ENCODE measurements at regions not wholly inside any gene's neighbourhood (a gene's known extent, or its start where the extent isn't known, plus 50 kb on each side); places are given as distances from the start of the nearest gene placed in this dataset.

GRCh38 chr7:45367026-45367425 is 207.1 kb upstream of the ADCY1 start:
- no peak overlapping the region for H3K27ac Mint-ChIP-seq
- Histone ChIP-seq H3K27me3 (ENCODE audit: control insufficient read depth, insufficient read depth, low read length) (peaks cover 3% of the 10 kb centered on the region), H3K4me1 (ENCODE audit: control insufficient read depth, insufficient read depth, low read length) (no peaks in the 10 kb centered on the region), H3K4me3 (ENCODE audit: low read length) (no peak overlapping the region), H3K9me3 (ENCODE audit: control insufficient read depth, insufficient read depth, low read length) (no peaks in the 10 kb centered on the region), H3K27ac (ENCODE audit: low read length) (no peak overlapping the region), H3K36me3 (ENCODE audit: control insufficient read depth, insufficient read depth, low read length) (no peaks in the 10 kb centered on the region)
- 82% methylated on average over 5 of the region's 5 CpGs for WGBS (ENCODE audit: insufficient coverage)
- peaks cover 0 to 2% of the 10 kb centered on the region in 2 donors for H3K9me3 Mint-ChIP-seq
- TF ChIP-seq CTCF (IDR thresholded peaks at IDR 0.05) = no peak
- peaks cover 11 to 16% of the 10 kb centered on the region in 2 donors for H3K27me3 Mint-ChIP-seq (ENCODE audit: low read depth in 2 of 2)
- no peak overlapping the region for H3K4me3 Mint-ChIP-seq
- DNase-seq (no peak), ATAC-seq (no peak)
- no peaks in the 10 kb centered on the region for H3K36me3 Mint-ChIP-seq
- intact Hi-C loops (cut with micrococcal nuclease) = no loop called here
- H3K4me1 Mint-ChIP-seq = no peaks in the 10 kb centered on the region

GRCh38 chr7:45368129-45368807 is 205.9 kb upstream of the ADCY1 start:
- H3K36me3 Mint-ChIP-seq = no peaks in the 10 kb centered on the region
- no peak overlapping the region for H3K27ac ChIP-seq (ENCODE audit: low read length)
- H3K4me1 ChIP-seq (ENCODE audit: control insufficient read depth, insufficient read depth, low read length) = no peaks in the 10 kb centered on the region
- H3K4me3 Mint-ChIP-seq = no peak overlapping the region
- intact Hi-C loops (cut with micrococcal nuclease) = no loop called here
- peaks cover 0 to 2% of the 10 kb centered on the region in 2 donors for H3K9me3 Mint-ChIP-seq
- H3K4me3 ChIP-seq (ENCODE audit: low read length) = no peak overlapping the region
- no peak for TF ChIP-seq CTCF (IDR thresholded peaks at IDR 0.05)
- ATAC-seq (no peak), DNase-seq (no peak)
- no peaks in the 10 kb centered on the region for H3K9me3 ChIP-seq (ENCODE audit: control insufficient read depth, insufficient read depth, low read length)
- peaks cover 11% of the 10 kb centered on the region in 2 donors for H3K27me3 Mint-ChIP-seq (ENCODE audit: low read depth in 2 of 2)
- H3K36me3 ChIP-seq (ENCODE audit: control insufficient read depth, insufficient read depth, low read length) = no peaks in the 10 kb centered on the region
- H3K4me1 Mint-ChIP-seq = no peaks in the 10 kb centered on the region
- no peak overlapping the region for H3K27ac Mint-ChIP-seq
- peaks cover 3% of the 10 kb centered on the region for H3K27me3 ChIP-seq (ENCODE audit: control insufficient read depth, insufficient read depth, low read length)

- Mint-ChIP-seq H3K9me3 (no peaks in the 10 kb centered on the region), H3K4me1 (no peaks in the 10 kb centered on the region), H3K27me3 (ENCODE audit: low read depth in 2 of 2) (peaks cover 0 to 7% of the 10 kb centered on the region in 2 donors), H3K27ac (no peak overlapping the region), H3K4me3 (no peak overlapping the region), H3K36me3 (no peaks in the 10 kb centered on the region)
- ATAC-seq (peak in 1 of 3 donors; percentile 17), DNase-seq (no peak)
- 86% methylated on average over 3 of the region's 4 CpGs for WGBS (ENCODE audit: insufficient coverage)
- intact Hi-C loops (cut with micrococcal nuclease) = no loop called here
- Histone ChIP-seq H3K9me3 (ENCODE audit: control insufficient read depth, insufficient read depth, low read length) (no peaks in the 10 kb centered on the region), H3K4me1 (ENCODE audit: control insufficient read depth, insufficient read depth, low read length) (no peaks in the 10 kb centered on the region), H3K36me3 (ENCODE audit: control insufficient read depth, insufficient read depth, low read length) (no peaks in the 10 kb centered on the region), H3K27ac (ENCODE audit: low read length) (no peak overlapping the region), H3K27me3 (ENCODE audit: control insufficient read depth, insufficient read depth, low read length) (no peaks in the 10 kb centered on the region), H3K4me3 (ENCODE audit: low read length) (no peak overlapping the region)
- TF ChIP-seq CTCF (IDR thresholded peaks at IDR 0.05) = no peak
Observed at GRCh38 chr7:45384499-45384898, 189.7 kb upstream of the ADCY1 start.

GRCh38 chr7:45387837-45388236 is 186.3 kb upstream of the ADCY1 start:
- intact Hi-C loops (cut with micrococcal nuclease) = no loop called here
- TF ChIP-seq CTCF (IDR thresholded peaks at IDR 0.05) = no peak
- ATAC-seq (no peak), DNase-seq (no peak)
- Mint-ChIP-seq H3K4me1 (no peaks in the 10 kb centered on the region), H3K9me3 (no peaks in the 10 kb centered on the region), H3K36me3 (no peaks in the 10 kb centered on the region), H3K4me3 (no peak overlapping the region), H3K27ac (no peak overlapping the region), H3K27me3 (ENCODE audit: low read depth in 2 of 2) (peaks cover 0 to 7% of the 10 kb centered on the region in 2 donors)
- Histone ChIP-seq H3K36me3 (ENCODE audit: control insufficient read depth, insufficient read depth, low read length) (no peaks in the 10 kb centered on the region), H3K9me3 (ENCODE audit: control insufficient read depth, insufficient read depth, low read length) (no peaks in the 10 kb centered on the region), H3K27ac (ENCODE audit: low read length) (no peak overlapping the region), H3K4me1 (ENCODE audit: control insufficient read depth, insufficient read depth, low read length) (no peaks in the 10 kb centered on the region), H3K4me3 (ENCODE audit: low read length) (no peak overlapping the region), H3K27me3 (ENCODE audit: control insufficient read depth, insufficient read depth, low read length) (no peaks in the 10 kb centered on the region)
- WGBS (ENCODE audit: insufficient coverage) = 66% methylated on average over 3 of the region's 4 CpGs

Measured in natural killer cell (primary cell).